HG02870 (cell line): ENCODE measurements at regions not wholly inside any gene's neighbourhood (a gene's known extent, or its start where the extent isn't known, plus 50 kb on each side); places are given as distances from the start of the nearest gene placed in this dataset.

Experiments used
- ATAC-seq: cut with Tn5 transposase; IDR thresholded peaks from one replicate; pipeline ENCODE4 v1.9.1; 2021; ENCODE audit warnings: mild to moderate bottlenecking, moderate library complexity; ENCODE audit not compliant: unreplicated experiment

DNA sequence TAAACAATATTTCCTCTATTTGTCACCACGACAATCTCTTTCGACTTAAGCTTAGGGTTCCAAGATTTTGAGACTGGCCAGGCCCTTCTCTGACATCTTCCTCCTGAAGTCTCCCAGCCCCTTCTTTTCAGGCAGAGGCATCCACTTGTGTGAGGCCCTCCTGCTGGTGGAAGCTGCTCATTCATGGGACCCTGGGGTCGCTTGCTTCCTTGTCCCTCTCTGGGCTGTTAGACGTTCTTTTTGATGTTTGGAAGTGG is 188.2 kb upstream of the APCDD1 start:
- ATAC-seq, result no peak

DNA sequence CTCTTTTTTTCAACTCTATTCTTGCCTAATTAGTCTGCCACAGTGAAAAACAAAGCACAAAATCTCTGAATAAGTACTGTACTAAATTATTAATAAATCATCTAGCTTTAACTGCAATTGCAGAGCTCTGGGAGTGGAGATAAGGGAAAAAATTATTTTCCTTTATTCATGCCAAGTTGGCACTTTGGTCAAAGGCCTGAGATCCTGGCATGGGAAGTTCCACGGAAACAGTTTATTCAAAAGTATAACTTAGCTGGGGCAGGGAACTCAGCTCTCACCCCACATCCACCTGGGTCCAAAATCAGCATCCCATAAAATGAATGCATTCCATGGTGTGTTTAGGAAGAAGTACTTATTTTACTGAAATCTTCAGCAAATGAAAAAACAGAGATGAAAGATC is 185.2 kb upstream of the APCDD1 start:
- ATAC-seq, result no peak

DNA sequence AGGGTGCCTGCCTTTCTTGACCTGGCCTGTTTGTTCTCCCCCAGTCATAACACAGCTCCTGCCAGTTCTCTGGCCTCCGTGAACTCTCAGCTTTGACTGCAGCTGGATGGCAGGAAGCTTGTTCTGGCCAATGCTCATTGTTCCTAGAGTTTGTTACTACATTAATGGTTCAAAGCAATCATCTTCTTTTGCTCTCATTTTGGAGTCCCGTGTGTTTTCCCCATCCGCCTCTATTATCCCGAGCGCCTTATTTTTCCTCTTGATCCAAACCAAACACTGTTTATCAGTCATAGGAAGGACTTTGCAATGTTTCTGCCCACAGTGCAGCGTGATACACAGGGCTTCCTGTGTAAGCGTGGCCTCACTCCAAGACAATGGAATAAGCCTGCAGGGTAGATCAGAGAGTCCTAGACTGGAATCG is 184.3 kb upstream of the APCDD1 start:
- no peak for ATAC-seq

DNA sequence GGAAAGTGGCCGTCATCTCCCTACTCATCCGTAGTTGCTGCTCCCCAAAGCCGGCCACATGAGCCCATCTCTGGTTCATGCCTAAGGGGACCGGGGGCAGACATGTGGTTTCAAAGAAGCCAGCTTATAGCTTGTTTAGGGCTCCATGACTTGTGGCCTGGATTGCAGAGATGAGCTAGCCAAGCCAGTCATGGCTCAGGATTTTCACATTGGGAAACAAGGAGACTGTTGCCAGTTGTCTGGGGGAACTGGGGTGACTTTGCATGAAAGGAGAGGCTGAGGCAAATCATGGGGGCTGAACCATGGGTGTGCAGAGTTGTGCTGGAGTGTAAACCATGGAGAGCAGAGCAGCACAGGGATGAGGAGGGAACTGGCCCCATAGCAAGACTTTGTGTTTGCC is 183.0 kb upstream of the APCDD1 start:
- ATAC-seq, result no peak

DNA sequence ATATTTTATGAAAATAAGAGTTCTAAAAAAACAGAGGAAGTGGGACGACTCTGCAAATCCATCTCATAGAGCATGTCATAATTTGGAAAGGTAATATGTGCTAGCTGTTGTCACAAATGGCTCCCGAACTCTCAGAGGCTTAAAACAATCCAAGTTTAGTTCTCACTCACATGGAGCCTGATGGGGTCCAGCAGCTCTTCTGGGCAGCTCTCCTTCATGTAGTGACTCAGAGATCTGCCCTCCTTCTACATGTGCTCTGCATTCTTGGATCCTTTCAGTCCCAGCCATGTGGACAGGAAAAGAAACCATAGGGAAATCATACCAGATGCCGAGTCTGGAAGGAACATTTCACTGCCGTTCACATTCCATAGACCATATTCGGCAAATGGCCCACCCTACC is 180.1 kb upstream of the APCDD1 start:
- ATAC-seq, result no peak

DNA sequence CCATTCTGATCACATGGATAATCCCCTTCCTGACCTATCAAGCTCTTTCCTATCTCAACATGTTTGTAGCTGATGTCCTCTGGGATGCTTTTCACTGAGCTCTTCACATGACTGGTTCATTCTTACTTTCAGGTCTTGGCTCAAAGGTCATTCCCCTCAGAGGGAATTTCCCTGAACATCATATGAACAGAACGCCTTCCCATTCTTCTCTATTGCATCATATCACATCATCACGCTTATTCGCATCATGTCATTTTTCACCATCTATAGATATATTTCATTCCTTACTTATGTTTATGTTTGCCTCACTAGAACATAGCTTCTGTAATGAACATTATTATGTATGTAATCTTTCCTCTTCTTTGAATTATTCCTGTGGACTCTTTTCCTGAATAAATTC is 178.9 kb upstream of the APCDD1 start:
- no peak for ATAC-seq

DNA sequence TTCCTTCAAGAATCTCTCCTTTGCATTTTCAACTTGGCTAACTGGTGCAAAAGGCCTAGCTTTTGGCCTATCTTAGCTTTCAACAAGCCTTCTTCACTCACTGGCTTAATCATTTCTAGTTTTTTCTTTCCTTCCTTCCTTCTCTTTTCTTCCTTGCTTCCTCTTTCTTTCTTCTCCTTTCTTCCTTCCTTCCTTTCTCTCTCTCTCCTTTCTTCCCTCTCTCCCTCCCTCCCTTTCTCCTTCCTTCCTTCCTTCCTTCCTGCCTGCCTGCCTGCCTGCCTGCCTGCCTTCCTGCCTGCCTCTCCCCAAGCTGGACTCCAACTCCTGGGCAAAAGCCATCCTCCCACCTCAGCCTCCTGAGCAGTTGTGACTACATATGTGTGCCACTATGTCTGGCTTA is 176.2 kb upstream of the APCDD1 start:
- no peak for ATAC-seq

DNA sequence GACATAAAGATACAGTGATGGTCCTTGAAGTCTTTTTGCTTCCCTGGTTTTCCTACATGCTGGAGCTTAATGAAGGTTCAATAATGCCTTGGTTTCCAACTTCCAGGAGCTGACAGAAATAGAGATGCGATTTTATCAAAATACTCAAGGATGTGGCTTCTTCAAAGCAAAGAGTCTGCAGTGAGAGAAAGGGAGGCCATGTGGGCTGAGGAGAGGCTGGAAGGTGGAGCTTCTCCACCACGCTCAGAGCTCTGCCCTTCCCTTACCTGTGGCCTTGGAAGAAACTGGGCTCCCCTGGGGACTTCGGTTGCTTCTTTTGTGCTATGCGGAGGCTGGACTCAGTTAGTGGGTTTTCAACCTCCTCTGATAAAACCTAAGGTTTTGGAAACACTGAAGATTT is 175.0 kb upstream of the APCDD1 start:
- no peak for ATAC-seq

DNA sequence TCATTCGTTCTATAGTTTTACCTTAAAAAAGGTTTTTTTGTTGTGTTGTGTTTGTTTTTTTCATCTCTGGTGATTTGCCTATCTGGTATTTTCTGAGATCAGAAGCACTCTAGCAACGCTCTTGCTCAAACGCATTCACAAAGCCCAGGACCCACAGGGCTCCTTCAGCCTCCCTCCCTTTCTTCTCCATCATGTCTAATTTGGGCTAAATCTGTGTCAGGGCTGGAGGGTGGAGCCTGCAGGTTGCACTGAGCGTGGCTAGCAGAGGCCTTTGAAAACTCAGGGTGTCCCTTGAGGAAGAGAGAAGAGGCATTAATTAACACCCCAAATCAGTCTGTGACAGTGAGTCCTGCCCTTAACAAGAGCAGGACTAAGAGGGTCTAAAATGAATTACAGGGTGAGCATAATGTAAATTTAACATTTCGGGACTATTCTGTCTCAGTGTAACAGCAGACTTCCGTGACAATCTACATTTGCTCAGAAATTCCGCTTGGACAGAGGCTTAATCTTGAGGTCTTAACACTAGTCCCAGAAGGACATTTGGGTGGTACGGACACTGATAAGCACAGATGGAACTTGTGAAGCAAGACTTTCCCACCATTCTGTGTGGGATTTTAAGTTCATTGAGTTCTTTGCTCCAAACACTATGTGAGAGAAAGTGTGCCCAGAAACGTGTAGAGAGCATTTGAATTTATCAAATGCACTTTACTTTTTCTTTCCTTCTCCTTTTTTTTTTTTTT is 174.4 kb upstream of the APCDD1 start:
- ATAC-seq, result no peak

DNA sequence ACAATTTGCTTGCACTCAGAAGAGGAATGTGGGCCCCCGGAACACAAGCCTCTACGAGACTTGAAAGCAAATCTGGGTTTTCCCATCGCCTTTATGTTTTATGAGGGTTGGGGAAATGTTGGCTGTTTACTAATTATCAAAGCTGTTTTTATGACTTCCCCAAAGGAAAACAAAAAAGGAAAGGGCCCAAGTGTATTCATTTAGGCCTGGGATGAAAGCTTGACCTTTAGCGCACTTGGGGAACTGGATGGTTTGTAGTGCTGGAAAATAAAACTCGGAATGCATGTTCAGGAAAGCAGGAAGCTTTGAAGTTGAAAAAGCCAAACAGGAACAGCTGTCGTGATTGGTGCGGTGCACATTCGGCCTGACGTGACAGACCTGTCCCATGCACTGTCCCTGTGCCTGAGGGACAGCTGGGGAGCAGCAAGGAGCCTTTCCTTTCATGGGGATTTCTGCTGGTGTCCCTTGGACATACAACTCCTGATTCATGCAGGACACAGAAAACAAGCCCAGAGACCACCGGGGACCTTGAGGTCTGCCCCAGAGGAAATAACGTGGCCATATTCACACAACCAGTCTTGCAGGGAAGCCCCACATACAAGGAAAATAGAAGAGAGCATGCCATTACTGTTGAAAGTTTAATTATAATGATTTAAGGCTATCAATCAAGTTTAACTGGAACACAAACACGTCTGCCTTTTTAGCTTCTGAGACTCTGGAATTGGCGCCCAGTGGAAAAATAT is 169.7 kb upstream of the APCDD1 start:
- no peak for ATAC-seq

DNA sequence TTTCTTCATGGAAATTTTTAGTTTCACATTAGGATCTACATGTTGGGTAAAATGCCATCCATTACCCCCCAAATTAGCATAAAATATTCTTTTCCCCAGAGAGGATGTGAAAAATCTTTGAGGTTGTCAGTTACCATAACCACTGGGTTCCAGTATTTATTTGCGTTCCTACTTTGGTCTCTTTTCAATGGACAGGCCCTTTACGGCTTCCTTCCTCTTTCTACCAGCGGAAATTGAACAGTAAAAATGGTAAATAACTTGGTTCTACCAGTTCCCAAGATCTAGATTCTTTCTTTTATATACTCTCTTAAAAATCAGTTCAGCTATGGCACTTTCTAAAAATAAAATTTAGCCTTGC is 169.2 kb upstream of the APCDD1 start:
- ATAC-seq, result no peak

DNA sequence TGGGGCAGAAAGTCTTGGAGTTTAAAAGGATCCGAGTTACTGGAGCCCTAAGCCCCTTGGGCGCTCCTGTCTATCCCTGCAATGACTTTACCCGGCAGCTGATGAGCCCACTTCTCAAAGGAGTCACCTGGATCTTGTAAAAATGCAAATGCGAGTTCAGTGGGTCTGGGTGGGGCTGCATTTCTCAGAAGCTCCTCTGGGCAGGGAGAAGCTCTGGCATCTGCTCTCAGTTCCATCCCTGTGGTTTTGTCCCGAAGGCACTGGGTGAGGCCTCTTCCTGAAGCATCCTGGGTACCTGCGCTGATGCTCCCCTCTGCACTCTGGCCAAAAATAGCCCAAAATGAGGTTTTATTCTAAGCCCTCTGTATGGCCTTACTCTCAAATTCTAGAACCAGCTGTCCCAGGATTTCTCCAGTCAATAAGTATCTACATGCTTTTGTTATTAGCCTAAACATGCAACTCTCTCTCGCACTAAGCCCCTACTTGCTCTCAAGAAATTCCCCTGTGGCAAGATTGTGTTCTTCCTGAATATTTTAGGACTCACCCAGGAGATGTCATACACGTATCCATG is 167.8 kb upstream of the APCDD1 start:
- ATAC-seq, result no peak

DNA sequence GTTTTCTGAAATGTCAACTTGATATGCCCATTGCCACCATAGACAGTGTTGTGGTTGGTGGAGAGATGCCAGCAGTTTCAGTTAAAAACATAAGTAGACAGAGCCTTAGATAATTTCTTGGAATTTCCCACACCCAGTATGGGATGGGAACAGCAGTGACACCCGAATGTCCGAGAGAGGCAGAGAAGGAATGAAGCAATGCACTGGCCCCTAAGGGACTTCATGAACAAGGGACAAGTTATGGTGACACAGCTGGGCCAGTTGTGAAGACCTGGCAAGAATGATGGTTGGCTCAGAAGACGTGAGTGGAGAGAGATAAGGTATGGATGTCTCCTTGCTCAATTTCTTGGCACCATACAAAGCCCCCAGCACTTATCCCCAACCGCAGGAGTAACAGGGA is 165.2 kb upstream of the APCDD1 start:
- no peak for ATAC-seq

DNA sequence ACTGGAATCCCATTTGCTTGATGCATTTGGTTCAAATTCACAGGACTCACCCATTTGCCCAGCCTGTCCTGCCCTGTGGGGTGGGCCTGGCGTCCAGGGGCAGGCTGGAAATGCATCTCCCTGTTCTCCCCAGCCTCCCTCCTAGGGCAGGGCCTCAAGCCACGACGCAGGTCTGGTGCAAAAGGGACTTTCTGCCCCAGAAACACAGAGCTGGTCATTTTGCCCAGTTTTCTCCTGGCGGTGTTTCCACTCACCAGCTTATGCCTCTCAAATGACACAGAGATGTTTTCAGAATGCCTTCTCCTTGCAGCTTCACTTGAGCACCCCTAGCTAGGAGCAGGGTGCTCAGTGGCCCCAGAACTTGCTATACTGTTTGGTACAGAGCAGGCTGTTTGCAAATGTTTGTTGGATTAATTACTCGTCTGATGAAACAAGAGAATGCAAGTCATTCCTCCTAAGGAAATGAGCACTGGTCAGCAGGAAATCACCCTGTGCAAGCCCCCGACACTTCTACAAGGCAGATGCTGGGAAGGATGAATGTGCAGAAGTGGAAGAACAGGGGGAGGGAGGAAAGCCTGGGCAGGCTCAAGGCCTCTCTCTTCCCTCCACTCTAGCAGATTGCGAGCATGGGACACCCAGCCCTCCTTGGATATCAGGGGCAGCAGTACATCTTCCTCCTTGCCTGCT is 164.3 kb upstream of the APCDD1 start:
- ATAC-seq, result no peak

DNA sequence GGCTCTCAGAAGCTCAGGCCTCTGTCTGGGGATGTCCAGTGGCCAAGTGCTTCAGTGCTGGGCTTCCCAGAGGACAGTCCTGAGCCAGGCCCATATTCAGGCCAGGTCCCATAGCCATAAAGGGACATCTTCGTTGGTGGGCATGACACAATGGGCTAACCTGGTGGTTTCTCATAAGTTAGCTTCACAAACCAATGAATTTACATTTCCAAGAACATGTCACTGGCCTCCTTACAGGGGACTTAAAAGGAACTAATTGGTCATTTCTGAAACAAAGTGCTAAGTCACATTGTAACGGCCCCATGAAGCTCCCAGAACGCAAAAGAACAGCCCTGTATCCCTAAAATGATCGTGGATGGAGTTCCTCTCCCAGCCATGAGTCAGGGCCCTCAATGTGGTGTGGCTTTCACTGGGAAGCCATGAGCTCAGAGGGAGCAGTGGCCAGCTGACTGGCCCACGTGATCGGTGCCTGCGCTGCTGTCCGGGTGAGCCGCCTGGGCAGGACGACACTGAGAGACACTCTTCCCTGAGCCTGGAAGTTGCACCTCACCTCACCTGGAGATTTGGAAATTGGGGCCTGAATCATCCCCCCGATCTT is 163.7 kb upstream of the APCDD1 start:
- ATAC-seq, result no peak

DNA sequence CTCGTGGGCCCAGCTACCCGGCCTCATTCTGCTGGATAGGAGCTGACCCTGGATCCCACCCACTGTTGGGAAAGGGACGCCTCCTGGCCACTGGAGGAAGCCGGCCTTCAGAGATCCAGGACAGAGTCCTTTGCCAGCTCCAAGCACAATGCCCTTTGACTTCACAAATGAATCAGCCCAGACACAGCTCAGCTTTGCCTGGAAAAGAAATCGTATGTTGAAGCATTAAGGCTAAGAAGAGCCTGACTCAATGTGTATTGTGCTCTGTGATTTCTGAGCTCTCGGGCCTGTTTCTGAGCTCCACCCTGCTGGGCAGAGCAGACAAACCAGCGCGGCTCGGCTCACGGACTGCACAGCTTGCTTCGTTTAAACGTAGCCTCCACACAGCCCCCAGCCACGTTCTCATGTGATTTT is 162.9 kb upstream of the APCDD1 start:
- ATAC-seq, result no peak

DNA sequence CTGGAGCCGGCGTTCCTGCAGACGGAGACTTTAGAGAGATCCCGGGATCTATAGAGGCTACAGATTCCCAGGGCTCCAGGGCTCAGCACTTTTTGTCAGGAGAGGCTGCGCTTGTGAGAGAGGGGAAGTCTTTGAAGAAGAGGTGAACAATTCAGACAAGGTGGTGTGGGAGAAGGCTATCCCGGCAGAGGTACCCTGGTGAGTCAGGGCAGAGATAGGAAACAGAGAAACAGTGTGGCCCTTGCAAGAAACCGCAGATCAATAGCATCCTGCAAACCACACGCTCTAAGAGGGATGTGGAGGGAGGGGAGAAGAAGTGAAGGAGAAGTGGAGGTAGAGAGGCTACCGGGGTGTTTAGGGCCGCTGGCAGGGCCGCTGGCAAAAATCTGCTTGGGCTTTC is 160.5 kb upstream of the APCDD1 start:
- ATAC-seq, result no peak

DNA sequence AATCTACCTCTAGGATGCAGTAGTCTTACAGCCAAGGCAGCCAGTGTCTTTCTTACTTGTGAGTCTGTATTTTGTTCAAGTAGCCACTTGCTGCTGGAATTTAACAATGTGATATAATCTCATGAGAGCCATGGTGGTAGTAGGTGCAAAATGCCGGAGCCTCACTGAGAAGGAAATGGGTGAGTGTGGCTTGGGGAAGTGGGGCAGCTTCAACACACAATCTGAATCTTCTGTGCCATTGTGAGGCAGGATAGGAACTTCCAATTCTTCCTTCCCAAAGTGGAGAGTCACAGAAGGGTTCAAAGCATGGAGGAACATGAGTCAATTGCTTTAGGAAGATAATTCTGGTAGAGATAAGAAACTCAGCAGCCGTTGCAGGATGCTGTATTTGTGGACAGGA is 158.7 kb upstream of the APCDD1 start:
- ATAC-seq, result no peak

DNA sequence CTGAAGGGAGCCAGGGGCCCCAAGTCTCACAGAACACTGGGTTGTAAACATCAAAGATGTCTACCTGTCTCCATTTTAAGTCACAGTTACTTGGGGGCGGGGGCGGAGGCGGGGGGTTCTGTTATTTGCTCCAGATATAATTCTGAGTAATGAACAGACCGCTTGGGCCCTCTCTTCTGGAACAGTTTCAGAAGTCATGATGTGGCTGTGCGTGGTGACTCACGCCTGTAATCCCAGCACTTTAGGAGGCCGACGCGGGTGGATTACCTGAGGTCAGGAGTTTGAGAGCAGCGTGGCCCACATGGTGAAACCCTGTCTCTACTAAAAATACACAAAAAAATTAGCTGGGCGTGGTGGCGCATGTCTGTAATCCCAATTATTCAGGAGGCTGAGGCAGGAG is 157.9 kb upstream of the APCDD1 start:
- no peak for ATAC-seq

DNA sequence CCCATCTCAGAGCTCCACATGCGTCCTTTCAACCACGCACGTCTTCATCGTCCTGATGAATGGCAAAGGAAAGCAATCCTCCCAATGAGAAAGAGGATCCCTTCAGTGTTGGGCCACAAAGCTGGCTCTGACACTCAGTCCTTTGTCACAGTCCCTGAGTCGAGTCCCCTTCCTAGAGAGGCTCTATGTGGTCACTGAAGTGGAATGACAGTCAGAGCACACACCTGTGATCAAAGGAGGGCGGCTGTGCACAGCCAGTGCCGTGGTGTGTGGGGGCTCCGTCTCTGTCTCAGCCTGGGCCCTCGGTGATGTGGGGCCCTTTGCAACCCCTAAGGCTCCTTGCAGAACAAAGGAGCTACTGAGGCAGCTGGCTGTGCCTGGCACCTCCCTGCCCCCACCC is 157.3 kb upstream of the APCDD1 start:
- ATAC-seq, result no peak

DNA sequence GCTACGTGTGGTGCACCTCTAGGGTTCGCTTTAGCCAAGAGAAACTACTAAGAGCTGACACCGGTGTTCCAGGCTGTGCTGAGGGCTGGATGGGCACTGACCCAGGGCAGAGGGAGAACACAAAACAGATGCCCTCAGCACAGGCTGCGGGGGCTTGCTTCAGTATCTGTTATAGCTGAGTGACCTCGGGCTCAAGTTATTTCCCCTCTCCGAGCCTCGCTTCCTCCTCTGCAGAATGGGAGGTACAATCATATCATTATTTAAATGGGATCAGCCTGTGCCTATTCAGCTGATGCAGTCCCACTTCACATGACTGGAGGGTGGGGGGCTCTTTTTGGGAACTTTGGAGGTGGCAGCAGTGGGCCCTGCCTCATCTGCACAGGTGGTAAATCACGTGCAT is 156.1 kb upstream of the APCDD1 start:
- no peak for ATAC-seq

DNA sequence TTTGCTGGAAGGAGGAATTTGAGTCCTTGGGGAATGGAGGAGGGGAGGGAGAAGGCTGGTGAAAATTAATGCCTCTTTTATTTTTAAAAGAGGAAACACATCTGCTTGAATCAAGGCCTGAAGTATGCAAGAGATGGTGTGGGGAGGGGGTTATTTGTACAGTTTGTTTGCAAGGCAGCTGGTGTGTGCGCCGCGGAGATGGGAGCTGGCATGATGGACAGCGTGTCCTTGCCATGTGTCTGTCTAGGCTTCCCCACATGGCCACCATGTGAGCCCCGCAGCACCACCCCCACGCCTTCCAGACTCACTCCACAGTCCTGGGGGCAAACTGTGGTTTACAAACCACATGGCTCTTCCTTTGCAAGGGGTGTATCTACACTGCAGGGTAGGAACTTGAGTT is 154.8 kb upstream of the APCDD1 start:
- ATAC-seq, result no peak
